ENCODE measurements at regions not wholly inside any gene's neighbourhood (a gene's known extent, or its start where the extent isn't known, plus 50 kb on each side); places are given as distances from the start of the nearest gene placed in this dataset.
"Not testable (repeated sequence)": the region's sequence is repeated elsewhere in the genome, so short reads cannot be mapped to it uniquely, and the experiment has no call there.

GRCh38 chr12:75658901-75659823 is 147.8 kb upstream of the KRR1 start:
- no peak for DNase-seq

GRCh38 chr12:75658286-75658685 is 146.9 kb upstream of the KRR1 start:
- no peak for DNase-seq

DNA sequence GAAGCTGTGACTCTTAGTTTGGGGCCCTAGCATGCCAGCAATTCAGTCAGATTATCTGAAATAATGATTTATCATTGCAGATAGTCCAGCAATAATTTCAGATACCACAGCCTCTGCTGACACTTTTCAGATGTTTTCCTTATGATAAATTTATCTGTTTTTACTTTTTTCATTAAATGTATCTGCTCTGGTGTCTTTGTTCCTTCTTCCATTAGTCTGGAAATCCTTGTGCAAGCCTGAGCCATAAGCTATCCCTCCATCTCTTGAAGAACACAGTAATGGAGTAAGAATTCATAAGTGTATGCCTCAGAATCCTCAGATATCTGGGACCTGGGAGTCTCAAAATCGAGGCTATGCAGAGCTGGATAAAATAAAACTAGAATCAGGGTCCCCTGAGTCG is 146.4 kb upstream of the KRR1 start:
- no peak for DNase-seq

- DNase-seq, result not testable (repeated sequence)
These were observed 145.9 kb upstream of the KRR1 start for GRCh38 chr12:75657354-75657753.

DNA sequence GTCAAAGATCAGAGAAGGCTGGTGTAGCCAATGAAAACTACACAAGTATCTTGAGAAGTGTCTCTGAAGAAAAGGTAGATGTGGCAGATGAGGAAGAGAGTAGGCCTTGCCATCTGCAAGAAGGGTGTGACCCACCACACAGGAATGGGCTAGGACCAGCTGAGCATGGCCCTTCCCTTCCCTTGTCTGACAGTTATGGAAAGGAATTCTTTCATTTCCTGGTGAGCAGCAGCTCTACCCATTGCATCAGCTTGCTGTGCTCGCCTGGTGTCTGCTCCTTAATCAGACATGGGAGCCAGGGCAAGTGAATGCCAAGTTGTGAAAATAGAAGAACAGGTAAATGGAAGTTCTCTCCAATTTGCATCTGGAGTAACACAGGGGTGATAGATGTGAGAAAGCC is 145.2 kb upstream of the KRR1 start:
- DNase-seq, result no peak

DNA sequence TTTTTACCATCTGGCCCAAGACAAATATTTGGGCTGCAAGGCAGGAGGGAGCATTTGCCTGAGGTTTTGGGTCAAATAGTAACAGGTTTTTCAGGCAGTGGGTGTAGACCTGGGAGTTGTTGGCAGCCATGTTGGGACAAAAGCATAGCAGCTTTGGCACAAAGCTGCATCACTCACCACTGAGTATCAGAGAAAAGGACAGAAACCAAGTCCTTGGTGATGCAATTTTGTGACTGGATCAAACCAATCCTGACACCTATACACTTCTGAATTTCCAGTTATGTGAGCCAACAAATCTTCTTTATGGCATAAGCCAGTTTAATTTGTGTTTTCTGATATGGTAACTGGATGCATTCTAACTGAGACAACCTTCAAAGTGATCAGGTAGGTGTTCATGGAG is 144.8 kb upstream of the KRR1 start:
- DNase-seq, result no peak

DNA sequence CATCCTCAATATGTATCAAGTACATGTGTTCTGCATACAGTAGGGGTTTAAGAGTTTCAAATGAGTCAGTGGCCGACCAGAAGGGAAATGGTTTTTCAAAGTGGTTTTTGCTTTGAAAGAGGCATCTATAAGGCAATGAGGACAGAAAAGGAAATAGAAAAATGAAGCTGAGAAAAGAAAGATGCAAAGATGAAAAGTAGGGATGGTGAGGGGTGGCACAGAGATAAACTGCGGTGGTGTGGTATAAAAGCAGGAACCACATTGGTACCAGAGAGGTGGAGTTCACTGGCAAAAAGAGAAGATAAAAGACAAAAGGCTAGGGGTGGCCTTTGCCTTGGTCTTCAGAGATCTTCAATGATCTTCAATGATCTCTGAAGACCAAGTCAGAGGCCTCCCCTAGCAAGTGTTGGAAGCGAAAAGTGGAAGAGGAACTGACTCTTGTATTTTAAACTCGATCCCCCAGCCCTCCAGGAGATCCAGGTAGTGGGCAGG is 144.0 kb upstream of the KRR1 start:
- DNase-seq, result no peak

- DNase-seq, result peak; percentile 16
These were observed 139.9 kb upstream of the KRR1 start for GRCh38 chr12:75651342-75651695.

DNA sequence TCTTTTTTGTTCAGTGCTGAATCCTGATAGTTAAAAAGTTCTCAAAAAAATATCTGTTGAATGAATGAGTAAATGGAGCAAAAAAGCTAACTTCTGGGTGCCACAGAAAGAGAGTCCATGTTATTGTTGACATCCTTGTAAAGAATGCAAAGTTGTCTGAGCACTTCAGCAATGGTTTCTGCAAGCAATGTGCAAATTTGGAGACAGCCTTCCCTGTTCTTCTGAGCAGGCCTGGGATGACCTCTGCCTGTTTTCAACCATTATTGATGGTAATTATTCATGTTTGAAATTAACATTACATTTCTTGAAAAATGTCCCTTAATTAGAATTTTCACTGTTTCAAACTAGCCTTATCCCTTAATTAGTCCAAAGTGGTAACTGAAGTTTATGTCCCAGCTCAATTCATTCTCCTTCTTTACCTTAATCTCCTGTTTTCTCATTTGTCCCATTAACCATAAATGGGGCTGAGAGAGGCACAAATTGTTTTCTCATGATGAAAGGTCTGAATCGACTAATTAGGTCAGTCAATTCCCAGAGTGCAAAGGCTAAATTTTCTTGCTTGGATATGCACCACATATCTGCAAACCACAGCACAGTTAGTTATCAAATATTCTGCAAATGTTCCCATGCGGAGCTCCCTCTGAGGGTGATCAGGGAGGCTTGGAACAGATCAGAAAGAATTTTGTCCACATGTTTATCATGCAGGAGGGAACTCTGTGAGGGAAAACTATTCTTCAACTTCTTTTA is 139.4 kb upstream of the KRR1 start:
- no peak for DNase-seq

DNA sequence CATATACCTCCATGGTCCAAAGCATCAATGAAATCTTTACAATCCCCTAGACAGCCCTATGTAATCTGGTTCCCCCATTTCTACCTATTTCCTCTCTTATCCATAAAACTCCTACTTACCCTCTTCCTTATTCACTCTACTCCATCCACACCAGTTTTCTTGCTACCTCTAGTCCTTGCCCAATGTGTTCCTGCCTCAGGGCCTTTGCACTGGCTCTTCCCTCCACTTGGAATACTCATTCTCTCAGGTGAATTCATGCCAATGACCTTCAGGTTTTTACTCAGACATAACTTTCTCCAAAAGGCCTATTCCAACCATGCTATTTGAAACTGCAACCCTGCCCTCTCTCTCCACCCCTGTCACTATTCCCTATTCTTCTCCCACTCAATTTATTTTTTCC is 138.7 kb upstream of the KRR1 start:
- DNase-seq, result no peak

- DNase-seq, result no peak
These were observed 137.4 kb upstream of the KRR1 start for GRCh38 chr12:75648856-75649255.

- no peak for DNase-seq
These were observed 135.2 kb upstream of the KRR1 start for GRCh38 chr12:75646329-75647210.

DNA sequence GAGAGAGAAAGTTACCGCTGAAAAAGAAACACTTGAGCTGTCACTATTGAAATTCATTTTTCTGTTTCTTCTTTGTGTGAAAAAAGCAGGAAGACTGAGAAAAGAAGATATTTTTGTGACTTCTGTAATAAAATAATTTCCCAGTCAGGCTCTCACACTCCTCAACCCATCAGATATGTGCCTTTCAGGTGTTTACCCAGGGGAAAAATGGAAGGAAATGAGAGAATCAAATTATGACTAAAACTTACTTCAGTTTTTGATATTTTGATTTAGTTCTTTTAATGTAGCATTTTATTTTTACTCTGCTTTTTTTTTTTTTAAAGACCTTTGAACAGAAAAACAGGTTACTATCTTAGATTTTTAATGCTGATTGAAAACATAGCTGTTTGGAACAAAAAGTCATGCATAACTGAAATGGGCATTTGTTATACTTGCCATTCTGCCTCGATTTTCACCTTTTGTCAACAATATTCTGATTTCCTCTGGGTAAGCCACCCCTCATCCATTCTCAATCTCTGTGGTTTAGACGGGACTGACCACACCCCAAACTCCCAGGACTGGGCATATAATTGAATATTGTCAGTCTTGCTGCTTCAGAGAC is 133.2 kb upstream of the KRR1 start:
- no peak for DNase-seq

DNA sequence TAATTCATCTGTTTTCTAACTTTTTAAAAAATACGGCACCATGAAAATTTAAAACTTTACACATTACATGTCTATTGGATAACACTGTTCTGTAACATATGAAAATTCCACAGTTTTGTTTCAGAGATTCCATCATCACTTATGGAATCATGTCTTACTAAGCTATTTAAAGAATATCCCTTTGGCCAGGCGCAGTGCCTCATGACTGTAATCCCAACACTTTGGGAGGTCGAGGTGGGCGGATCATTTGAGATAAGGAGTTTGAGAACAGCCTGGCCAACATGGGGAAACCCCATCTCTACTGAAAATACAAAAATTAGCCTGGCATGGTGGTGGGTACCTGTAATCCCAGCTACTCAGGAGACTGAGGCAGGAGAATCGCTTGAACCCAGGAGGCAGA is 131.7 kb upstream of the KRR1 start:
- not testable (repeated sequence) for DNase-seq

GRCh38 chr12:75642226-75642625 is 130.8 kb upstream of the KRR1 start:
- no peak for DNase-seq

GRCh38 chr12:75641031-75641780 is 129.8 kb upstream of the KRR1 start:
- no peak for DNase-seq

DNA sequence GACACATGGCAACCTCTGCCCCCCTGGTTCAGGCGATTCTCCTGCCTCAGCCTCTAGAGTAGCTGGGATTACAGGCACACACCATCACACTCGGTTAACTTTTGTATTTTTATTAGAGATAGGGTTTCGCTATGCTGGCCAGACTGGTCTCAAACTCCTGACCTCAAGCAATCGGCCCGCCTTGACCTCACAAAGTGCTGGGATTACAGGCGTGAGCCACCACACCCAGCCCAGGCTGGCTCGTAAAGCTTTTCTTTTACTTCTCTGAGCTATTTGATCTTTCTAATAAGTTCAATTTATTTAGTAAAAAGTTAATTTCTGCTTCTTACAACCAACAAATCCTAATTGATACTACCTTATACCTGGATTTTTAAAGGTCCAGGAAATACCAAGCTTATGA is 127.4 kb upstream of the KRR1 start:
- no peak for DNase-seq

GRCh38 chr12:75636607-75637006 is 125.2 kb upstream of the KRR1 start:
- no peak for DNase-seq

- no peak for DNase-seq
These were observed 124.4 kb upstream of the KRR1 start for GRCh38 chr12:75635606-75636444.

DNA sequence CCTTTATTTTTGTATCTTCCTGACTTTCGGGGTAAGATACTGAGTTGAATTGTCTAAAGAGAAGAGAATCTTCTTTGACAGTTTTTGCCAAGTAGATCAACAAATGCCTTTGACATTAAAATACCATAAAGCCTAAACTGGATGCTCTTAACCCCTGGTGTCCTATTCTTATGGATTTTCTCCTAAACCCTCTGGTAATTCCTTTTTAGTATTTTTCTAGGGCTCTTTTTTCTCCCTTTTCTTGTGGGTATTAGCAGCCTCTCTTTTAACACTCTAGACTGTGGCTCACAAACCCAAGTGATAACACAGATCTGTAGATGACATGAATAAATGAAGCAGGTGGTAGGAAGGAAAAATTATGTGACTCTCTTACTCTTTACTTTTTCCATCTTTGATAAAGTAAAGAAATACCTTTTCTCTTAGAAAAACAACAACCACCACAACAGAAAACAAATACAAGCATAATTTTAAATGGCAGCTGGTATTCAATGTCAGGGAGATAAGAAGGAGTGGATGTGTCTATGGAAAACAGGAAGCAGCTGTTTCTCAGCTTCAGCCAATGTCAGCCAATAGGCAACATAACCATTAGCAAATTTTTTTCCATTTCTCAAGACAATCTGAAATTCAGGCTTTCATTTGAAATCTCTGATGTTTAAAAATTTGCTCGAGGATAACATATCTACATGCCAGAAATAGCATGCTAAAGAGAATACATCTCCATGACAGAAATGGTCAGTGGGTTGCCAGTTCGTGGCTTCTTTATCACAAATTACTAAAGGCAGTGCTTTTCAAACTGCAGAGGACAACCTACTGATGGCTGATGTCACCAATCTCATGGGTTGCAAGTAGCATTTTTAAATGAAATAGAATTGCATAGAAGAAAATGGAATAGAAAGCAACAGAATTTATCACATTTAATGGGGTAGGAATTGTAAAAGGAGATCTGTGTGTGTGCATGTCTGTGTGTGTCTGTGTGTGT is 123.1 kb upstream of the KRR1 start:
- no peak for DNase-seq
